ENCODE measurements at regions not wholly inside any gene's neighbourhood (a gene's known extent, or its start where the extent isn't known, plus 50 kb on each side); places are given as distances from the start of the nearest gene placed in this dataset.

DNA sequence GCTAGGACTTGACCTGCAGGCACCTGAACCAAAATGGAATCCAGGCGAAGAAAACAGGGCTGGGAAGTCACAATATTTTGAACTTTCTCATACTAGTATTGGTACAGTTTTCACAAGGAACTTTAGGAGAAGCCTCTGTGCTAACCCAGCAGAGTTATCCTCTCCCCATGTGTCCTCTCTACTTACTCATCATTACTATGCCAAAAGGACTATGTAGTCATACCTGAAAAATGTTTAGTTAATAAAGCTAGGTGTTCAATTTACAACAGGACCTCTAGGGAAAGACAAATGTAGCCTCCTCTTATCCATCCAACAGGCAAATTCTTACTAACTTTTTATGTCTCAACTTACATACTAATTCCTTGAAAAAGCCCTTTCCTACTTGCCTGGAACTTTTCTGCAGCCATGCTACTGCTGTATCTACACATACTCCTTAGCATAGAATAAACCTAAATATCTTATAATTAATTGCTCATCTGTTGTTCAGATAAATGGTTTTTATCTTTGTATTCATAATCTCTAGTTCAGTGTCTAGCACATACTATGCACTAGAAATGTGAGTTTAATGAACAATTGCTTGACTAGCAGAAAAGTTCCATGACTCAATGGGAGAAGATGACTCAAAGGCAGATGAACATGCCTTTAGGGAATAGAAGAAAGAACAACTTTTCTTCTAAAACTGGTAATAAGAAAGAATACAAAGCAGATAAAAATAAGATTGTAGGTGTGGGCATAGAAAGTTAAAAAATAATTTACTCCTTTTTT is 215.5 kb upstream of the VEGFC start:
- TF ChIP-seq, protein P1, sequence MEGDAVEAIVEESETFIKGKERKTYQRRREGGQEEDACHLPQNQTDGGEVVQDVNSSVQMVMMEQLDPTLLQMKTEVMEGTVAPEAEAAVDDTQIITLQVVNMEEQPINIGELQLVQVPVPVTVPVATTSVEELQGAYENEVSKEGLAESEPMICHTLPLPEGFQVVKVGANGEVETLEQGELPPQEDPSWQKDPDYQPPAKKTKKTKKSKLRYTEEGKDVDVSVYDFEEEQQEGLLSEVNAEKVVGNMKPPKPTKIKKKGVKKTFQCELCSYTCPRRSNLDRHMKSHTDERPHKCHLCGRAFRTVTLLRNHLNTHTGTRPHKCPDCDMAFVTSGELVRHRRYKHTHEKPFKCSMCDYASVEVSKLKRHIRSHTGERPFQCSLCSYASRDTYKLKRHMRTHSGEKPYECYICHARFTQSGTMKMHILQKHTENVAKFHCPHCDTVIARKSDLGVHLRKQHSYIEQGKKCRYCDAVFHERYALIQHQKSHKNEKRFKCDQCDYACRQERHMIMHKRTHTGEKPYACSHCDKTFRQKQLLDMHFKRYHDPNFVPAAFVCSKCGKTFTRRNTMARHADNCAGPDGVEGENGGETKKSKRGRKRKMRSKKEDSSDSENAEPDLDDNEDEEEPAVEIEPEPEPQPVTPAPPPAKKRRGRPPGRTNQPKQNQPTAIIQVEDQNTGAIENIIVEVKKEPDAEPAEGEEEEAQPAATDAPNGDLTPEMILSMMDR (IDR thresholded peaks at IDR 0.05; ENCODE audit: poor library complexity), result no peak
- no peak for TF ChIP-seq EZH2 (IDR thresholded peaks at IDR 0.05; ENCODE audit: borderline replicate concordance)

Data from hepatocyte (in vitro differentiated cells).